ENCODE measurements at regions not wholly inside any gene's neighbourhood (a gene's known extent, or its start where the extent isn't known, plus 50 kb on each side); places are given as distances from the start of the nearest gene placed in this dataset.
"Not testable (repeated sequence)": the region's sequence is repeated elsewhere in the genome, so short reads cannot be mapped to it uniquely, and the experiment has no call there.

GRCh38 chrX:125532411-125533089, 212.9 kb downstream of the TEX13C start:
- Mint-ChIP-seq H3K36me3 (ENCODE audit: low read depth) (no peaks in the 10 kb centered on the region), H3K4me1 (no peaks in the 10 kb centered on the region), H3K4me3 (no peak overlapping the region), H3K9me3 (no peaks in the 10 kb centered on the region), H3K27me3 (no peaks in the 10 kb centered on the region), H3K27ac (no peak overlapping the region)
- ChIA-PET CTCF (no interaction called here), POLR2A (no interaction called here)
- no peak for DNase-seq

- no peaks in the 10 kb centered on the region for H3K27me3 Mint-ChIP-seq
- no peaks in the 10 kb centered on the region for H3K9me3 Mint-ChIP-seq
- no peak overlapping the region for H3K4me3 Mint-ChIP-seq
- CTCF ChIA-PET, result no interaction called here
- no peak for DNase-seq
- no peaks in the 10 kb centered on the region for H3K36me3 Mint-ChIP-seq (ENCODE audit: low read depth)
- POLR2A ChIA-PET, result no interaction called here
- H3K4me1 Mint-ChIP-seq, result no peaks in the 10 kb centered on the region
- no peak overlapping the region for H3K27ac Mint-ChIP-seq
Observed at GRCh38 chrX:125533352-125533751, 213.7 kb downstream of the TEX13C start.

GRCh38 chrX:125544031-125544660, 224.5 kb downstream of the TEX13C start:
- DNase-seq, result no peak
- ChIA-PET POLR2A (no interaction called here), CTCF (no interaction called here)
- Mint-ChIP-seq H3K4me3 (no peak overlapping the region), H3K9me3 (no peaks in the 10 kb centered on the region), H3K36me3 (ENCODE audit: low read depth) (no peaks in the 10 kb centered on the region), H3K27ac (no peak overlapping the region), H3K27me3 (no peaks in the 10 kb centered on the region), H3K4me1 (no peaks in the 10 kb centered on the region)

GRCh38 chrX:125544856-125545255, 225.2 kb downstream of the TEX13C start:
- H3K9me3 Mint-ChIP-seq, result no peaks in the 10 kb centered on the region
- H3K27me3 Mint-ChIP-seq, result no peaks in the 10 kb centered on the region
- H3K36me3 Mint-ChIP-seq (ENCODE audit: low read depth), result no peaks in the 10 kb centered on the region
- H3K4me3 Mint-ChIP-seq, result no peak overlapping the region
- CTCF ChIA-PET, result no interaction called here
- H3K27ac Mint-ChIP-seq, result no peak overlapping the region
- no peak for DNase-seq
- POLR2A ChIA-PET, result no interaction called here
- H3K4me1 Mint-ChIP-seq, result no peaks in the 10 kb centered on the region

- ChIA-PET POLR2A (no interaction called here), CTCF (no interaction called here)
- Mint-ChIP-seq H3K4me1 (no peaks in the 10 kb centered on the region), H3K36me3 (ENCODE audit: low read depth) (no peaks in the 10 kb centered on the region), H3K9me3 (no peaks in the 10 kb centered on the region), H3K4me3 (no peak overlapping the region), H3K27ac (no peak overlapping the region), H3K27me3 (no peaks in the 10 kb centered on the region)
- DNase-seq, result no peak
Observed at GRCh38 chrX:125577479-125577878, 257.8 kb downstream of the TEX13C start.

GRCh38 chrX:125604448-125604847, 284.8 kb downstream of the TEX13C start:
- no peaks in the 10 kb centered on the region for H3K4me1 Mint-ChIP-seq
- H3K27me3 Mint-ChIP-seq, result no peaks in the 10 kb centered on the region
- ChIA-PET POLR2A (no interaction called here), CTCF (no interaction called here)
- no peak for DNase-seq
- no peaks in the 10 kb centered on the region for H3K36me3 Mint-ChIP-seq (ENCODE audit: low read depth)
- H3K4me3 Mint-ChIP-seq, result no peak overlapping the region
- no peak overlapping the region for H3K27ac Mint-ChIP-seq
- no peaks in the 10 kb centered on the region for H3K9me3 Mint-ChIP-seq

- Mint-ChIP-seq H3K27me3 (no peaks in the 10 kb centered on the region), H3K9me3 (no peaks in the 10 kb centered on the region), H3K27ac (no peak overlapping the region), H3K4me3 (no peak overlapping the region), H3K36me3 (ENCODE audit: low read depth) (no peaks in the 10 kb centered on the region), H3K4me1 (no peaks in the 10 kb centered on the region)
- POLR2A ChIA-PET, result no interaction called here
- no peak for DNase-seq
- CTCF ChIA-PET, result no interaction called here
Observed at GRCh38 chrX:125605145-125605544, 285.5 kb downstream of the TEX13C start.

GRCh38 chrX:125614591-125615343, 295.1 kb downstream of the TEX13C start:
- POLR2A ChIA-PET; H3K27me3 Mint-ChIP-seq; DNase-seq; H3K4me1 Mint-ChIP-seq; H3K36me3 Mint-ChIP-seq (ENCODE audit: low read depth); H3K9me3 Mint-ChIP-seq; H3K27ac Mint-ChIP-seq; H3K4me3 Mint-ChIP-seq; CTCF ChIA-PET: not testable (repeated sequence)

- CTCF ChIA-PET, result no interaction called here
- no peak overlapping the region for H3K4me3 Mint-ChIP-seq
- no peak overlapping the region for H3K27ac Mint-ChIP-seq
- H3K9me3 Mint-ChIP-seq, result no peaks in the 10 kb centered on the region
- no peak for DNase-seq
- no peaks in the 10 kb centered on the region for H3K4me1 Mint-ChIP-seq
- H3K27me3 Mint-ChIP-seq, result no peaks in the 10 kb centered on the region
- POLR2A ChIA-PET, result no interaction called here
- H3K36me3 Mint-ChIP-seq (ENCODE audit: low read depth), result no peaks in the 10 kb centered on the region
Observed at GRCh38 chrX:125620715-125621587, 301.3 kb downstream of the TEX13C start.

GRCh38 chrX:125621588-125621927, 301.9 kb downstream of the TEX13C start:
- Mint-ChIP-seq H3K4me1 (no peaks in the 10 kb centered on the region), H3K4me3 (no peak overlapping the region), H3K27me3 (no peaks in the 10 kb centered on the region), H3K9me3 (no peaks in the 10 kb centered on the region), H3K36me3 (ENCODE audit: low read depth) (no peaks in the 10 kb centered on the region), H3K27ac (no peak overlapping the region)
- ChIA-PET POLR2A (no interaction called here), CTCF (no interaction called here)
- no peak for DNase-seq

GRCh38 chrX:125622899-125623298, 303.2 kb downstream of the TEX13C start:
- H3K27me3 Mint-ChIP-seq, result no peaks in the 10 kb centered on the region
- CTCF ChIA-PET, result no interaction called here
- DNase-seq, result no peak
- H3K4me1 Mint-ChIP-seq, result no peaks in the 10 kb centered on the region
- H3K36me3 Mint-ChIP-seq (ENCODE audit: low read depth), result no peaks in the 10 kb centered on the region
- H3K27ac Mint-ChIP-seq, result no peak overlapping the region
- no peak overlapping the region for H3K4me3 Mint-ChIP-seq
- POLR2A ChIA-PET, result no interaction called here
- H3K9me3 Mint-ChIP-seq, result no peaks in the 10 kb centered on the region

GRCh38 chrX:125627676-125628075, 308.0 kb downstream of the TEX13C start:
- H3K9me3 Mint-ChIP-seq, result no peaks in the 10 kb centered on the region
- H3K36me3 Mint-ChIP-seq (ENCODE audit: low read depth), result no peaks in the 10 kb centered on the region
- no peaks in the 10 kb centered on the region for H3K27me3 Mint-ChIP-seq
- DNase-seq, result no peak
- H3K27ac Mint-ChIP-seq, result no peak overlapping the region
- H3K4me3 Mint-ChIP-seq, result no peak overlapping the region
- POLR2A ChIA-PET, result no interaction called here
- CTCF ChIA-PET, result interaction anchor here (1.0 kb wide), 1 partner anchor 9 kb away, joined by 3 read pairs; no protein-coding TSS in a partner anchor
- no peaks in the 10 kb centered on the region for H3K4me1 Mint-ChIP-seq

- Mint-ChIP-seq H3K4me1 (no peaks in the 10 kb centered on the region), H3K4me3 (no peak overlapping the region), H3K27ac (no peak overlapping the region), H3K9me3 (no peaks in the 10 kb centered on the region), H3K36me3 (ENCODE audit: low read depth) (no peaks in the 10 kb centered on the region), H3K27me3 (no peaks in the 10 kb centered on the region)
- POLR2A ChIA-PET, result no interaction called here
- CTCF ChIA-PET, result interaction anchor here (1.0 kb wide), 1 partner anchor 10 kb away, joined by 3 read pairs; no protein-coding TSS in a partner anchor
- DNase-seq, result no peak
Observed at GRCh38 chrX:125628435-125628834, 308.8 kb downstream of the TEX13C start.
